OCI-LY1 (cell line): ENCODE measurements at regions not wholly inside any gene's neighbourhood (a gene's known extent, or its start where the extent isn't known, plus 50 kb on each side); places are given as distances from the start of the nearest gene placed in this dataset.

Source experiments
- H2AFZ ChIP-seq: fragments of 200-600 bp; sonication (generic), shearing (Covaris generic); 2 replicates; pipeline ENCODE4 v1.6.0; 2014; ENCODE audit warnings: antibody characterized with exemption, mild to moderate bottlenecking, low read length
- H3F3A ChIP-seq: fragments of 200-600 bp; sonication (generic), shearing (Covaris generic); 2 replicates; pipeline ENCODE4 v1.6.0; 2014; ENCODE audit warnings: mild to moderate bottlenecking, antibody characterized with exemption, low read length, moderate library complexity; ENCODE audit not compliant: insufficient read depth
- H3K27ac ChIP-seq: fragments of 200-600 bp; sonication (generic); 2 replicates; pipeline ENCODE4 v1.5.1; 2014; ENCODE audit warnings: low read length, mixed run types, mild to moderate bottlenecking, low read depth; ENCODE audit not compliant: poor library complexity, severe bottlenecking
- H3K27me3 ChIP-seq: fragments of 200-600 bp; sonication (generic); 2 replicates; pipeline ENCODE4 v1.6.0; 2014; ENCODE audit warnings: antibody characterized with exemption, mild to moderate bottlenecking, low read length, moderate library complexity; ENCODE audit not compliant: insufficient read depth
- H3K36me3 ChIP-seq: fragments of 200-600 bp; sonication (generic); 2 replicates; pipeline ENCODE4 v1.6.1; 2014; ENCODE audit warnings: mild to moderate bottlenecking, antibody characterized with exemption, low read length, moderate library complexity, mixed read lengths; ENCODE audit not compliant: insufficient read depth
- H3K4me1 ChIP-seq: fragments of 200-600 bp; sonication (generic); 2 replicates; pipeline ENCODE4 v1.5.1; 2014; ENCODE audit warnings: mild to moderate bottlenecking, low read length, moderate library complexity; ENCODE audit not compliant: insufficient read depth, severe bottlenecking
- H3K4me2 ChIP-seq: fragments of 200-600 bp; sonication (generic), shearing (Covaris generic); 2 replicates; pipeline ENCODE4 v1.6.1; 2014; ENCODE audit warnings: low read length
- H3K4me3 ChIP-seq: fragments of 200-600 bp; sonication (generic); 2 replicates; pipeline ENCODE4 v1.5.1; 2014; ENCODE audit warnings: low read length, low read depth, mild to moderate bottlenecking, mixed read lengths; ENCODE audit not compliant: poor library complexity, severe bottlenecking
- H3K79me2 ChIP-seq: fragments of 200-600 bp; shearing (Covaris generic); 2 replicates; pipeline ENCODE4 v1.6.1; 2016; ENCODE audit warnings: mixed run types, low read length, mixed read lengths; ENCODE audit not compliant: insufficient read depth
- H3K9ac ChIP-seq: fragments of 200-600 bp; sonication (generic), shearing (Covaris generic); 2 replicates; pipeline ENCODE4 v1.6.1; 2014; ENCODE audit warnings: mild to moderate bottlenecking, low read length, mixed read lengths
- H3K9me2 ChIP-seq: fragments of 200-600 bp; sonication (generic), shearing (Covaris generic); 2 replicates; pipeline ENCODE4 v1.6.1; 2014; ENCODE audit warnings: low read depth, mild to moderate bottlenecking, low read length, mixed read lengths
- H3K9me3 ChIP-seq: fragments of 200-600 bp; shearing (Covaris generic); 2 replicates; pipeline ENCODE4 v1.6.1; 2014; ENCODE audit warnings: low read length, mixed read lengths
- H4K20me1 ChIP-seq: fragments of 200-600 bp; sonication (generic), shearing (Covaris generic); 2 replicates; pipeline ENCODE4 v1.6.0; 2016; ENCODE audit warnings: mild to moderate bottlenecking, low read length; ENCODE audit not compliant: insufficient read depth
- CTCF ChIP-seq: fragments of 200-600 bp; sonication (generic), shearing (Covaris generic); IDR thresholded peaks from 2 replicates; pipeline ENCODE4 v1.5.1; 2017; ENCODE audit warnings: mild to moderate bottlenecking, antibody characterized with exemption, low read length, moderate library complexity, mixed read lengths
- EZH2 ChIP-seq: fragments of 200-600 bp; sonication (generic), shearing (Covaris generic); IDR thresholded peaks from 2 replicates; pipeline ENCODE4 v1.8.0; 2017; ENCODE audit warnings: borderline replicate concordance, mixed run types, mild to moderate bottlenecking, antibody characterized with exemption, low read length, moderate library complexity, mixed read lengths

DNA sequence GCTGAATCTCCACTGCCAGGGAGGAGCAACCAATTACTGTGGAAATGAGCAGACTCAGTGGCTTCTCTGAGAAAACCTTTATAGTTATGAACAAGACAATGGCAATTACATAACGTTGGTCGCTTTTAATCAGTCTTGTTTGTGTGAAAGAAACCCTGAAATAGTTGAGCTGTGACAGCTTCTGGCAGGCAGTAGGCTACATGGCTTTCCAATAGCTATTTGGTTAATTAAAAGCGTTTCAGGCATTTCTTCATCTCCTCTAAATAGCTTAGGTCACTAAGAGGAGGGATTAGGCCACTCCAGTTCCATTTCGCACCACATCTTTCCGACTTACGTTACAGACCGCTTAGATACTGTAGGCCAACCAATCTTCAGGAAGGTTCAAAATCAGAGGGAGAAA is 794.4 kb upstream of the ID2 start:
- no peaks in the 10 kb centered on the region for H3K79me2 ChIP-seq
- H3K27ac ChIP-seq = no peak overlapping the region
- TF ChIP-seq CTCF = no peak
- no peak for TF ChIP-seq EZH2
- no peak overlapping the region for H3K9ac ChIP-seq
- no peaks in the 10 kb centered on the region for H3K36me3 ChIP-seq
- H3F3A ChIP-seq = no peaks in the 10 kb centered on the region
- no peaks in the 10 kb centered on the region for H3K9me2 ChIP-seq
- H4K20me1 ChIP-seq = no peaks in the 10 kb centered on the region
- H2AFZ ChIP-seq = no peak overlapping the region
- no peaks in the 10 kb centered on the region for H3K27me3 ChIP-seq
- H3K4me1 ChIP-seq = no peaks in the 10 kb centered on the region
- no peak overlapping the region for H3K4me3 ChIP-seq
- H3K4me2 ChIP-seq = no peak overlapping the region
- no peaks in the 10 kb centered on the region for H3K9me3 ChIP-seq

- no peaks in the 10 kb centered on the region for H4K20me1 ChIP-seq
- no peak for TF ChIP-seq EZH2
- no peak for TF ChIP-seq CTCF
- H3K79me2 ChIP-seq = no peaks in the 10 kb centered on the region
- H3K36me3 ChIP-seq = no peaks in the 10 kb centered on the region
- no peak overlapping the region for H3K4me2 ChIP-seq
- no peaks in the 10 kb centered on the region for H3K9me3 ChIP-seq
- H3K4me1 ChIP-seq = no peaks in the 10 kb centered on the region
- H3K27ac ChIP-seq = no peak overlapping the region
- H3K9ac ChIP-seq = no peak overlapping the region
- no peak overlapping the region for H2AFZ ChIP-seq
- H3K9me2 ChIP-seq = no peaks in the 10 kb centered on the region
- no peaks in the 10 kb centered on the region for H3F3A ChIP-seq
- 0 out of 2 replicates have a peak, but pooled peaks cover under 1% of the 10 kb centered on the region for H3K27me3 ChIP-seq
- H3K4me3 ChIP-seq = no peak overlapping the region
These were observed 793.0 kb upstream of the ID2 start for GRCh38 chr2:7888876-7889275.

DNA sequence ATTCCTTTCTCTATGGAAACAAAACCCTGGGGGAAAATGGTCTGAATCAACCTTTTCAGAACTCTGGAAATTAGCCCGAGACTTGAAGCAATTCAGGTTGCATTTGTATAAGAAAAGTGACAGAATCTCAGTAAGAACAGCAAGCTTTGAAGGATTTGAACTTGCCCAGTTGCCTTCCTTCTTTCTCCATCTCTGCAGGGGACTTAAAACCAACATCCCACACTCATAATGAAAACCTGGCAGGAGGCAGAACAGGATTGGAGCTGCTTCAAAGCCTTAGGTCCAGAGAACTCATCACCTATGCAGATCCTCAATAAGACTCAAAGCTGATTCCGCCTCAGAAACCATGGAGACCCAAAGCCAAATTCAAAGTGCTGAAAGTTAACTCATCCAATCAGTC is 790.5 kb upstream of the ID2 start:
- H3K4me1 ChIP-seq = no peaks in the 10 kb centered on the region
- H3K9me3 ChIP-seq = no peaks in the 10 kb centered on the region
- no peaks in the 10 kb centered on the region for H4K20me1 ChIP-seq
- H2AFZ ChIP-seq = no peak overlapping the region
- H3K27ac ChIP-seq = no peak overlapping the region
- TF ChIP-seq CTCF = no peak
- TF ChIP-seq EZH2 = no peak
- H3F3A ChIP-seq = no peaks in the 10 kb centered on the region
- H3K79me2 ChIP-seq = no peaks in the 10 kb centered on the region
- H3K27me3 ChIP-seq = 0 out of 2 replicates have a peak, but pooled peaks cover 7% of the 10 kb centered on the region
- no peaks in the 10 kb centered on the region for H3K36me3 ChIP-seq
- H3K9ac ChIP-seq = no peak overlapping the region
- no peaks in the 10 kb centered on the region for H3K9me2 ChIP-seq
- no peak overlapping the region for H3K4me2 ChIP-seq
- no peak overlapping the region for H3K4me3 ChIP-seq
